Prostate gland (tissue), 2 donors: ENCODE measurements at regions not wholly inside any gene's neighbourhood (a gene's known extent, or its start where the extent isn't known, plus 50 kb on each side); places are given as distances from the start of the nearest gene placed in this dataset.
A peak's percentile ranks its signal among the peaks of the same experiment; 100 is the strongest.

ENCODE experiments used
- DNase-seq: peaks from one replicate; pipeline ENCODE4 v3.0.0-alpha.2; 2019; ENCODE audit warnings: low spot score
- H3K27ac ChIP-seq, 2 donors: fragments of 200-600 bp; sonication (generic); 2 replicates each; pipeline ENCODE4 v1.5.1; 2017 to 2019
- H3K27me3 ChIP-seq: fragments of 200-600 bp; sonication (generic); replicated peaks from 2 replicates; pipeline ENCODE4 v1.5.1; 2019; ENCODE audit not compliant: insufficient read depth
- H3K36me3 ChIP-seq, 2 donors: fragments of 200-600 bp; sonication (generic); 1 replicate in 1 of 2; 2 replicates in 1 of 2; pipeline versions ENCODE4 v1.5.1 to v1.8.1; 2017 to 2019
- H3K4me1 ChIP-seq: fragments of 200-600 bp; sonication (generic); replicated peaks from 2 replicates; pipeline ENCODE4 v1.5.1; 2019
- H3K4me3 ChIP-seq, 2 donors: fragments of 200-600 bp; sonication (generic); 2 replicates each; pipeline ENCODE4 v1.5.1; 2017 to 2019
- H3K9me3 ChIP-seq: fragments of 200-600 bp; sonication (generic); 2 replicates; pipeline ENCODE4 v1.5.1; 2017
- POLR2A ChIP-seq: fragments of 450-650 bp; IDR thresholded peaks from one replicate; pipeline ENCODE4 v1.6.1; 2016; ENCODE audit warnings: antibody characterized with exemption, mild to moderate bottlenecking
- POLR2AphosphoS5 ChIP-seq: sonication (generic); formaldehyde crosslinking; IDR thresholded peaks from one replicate; pipeline ENCODE4 v1.6.1; 2017; ENCODE audit warnings: antibody characterized with exemption
- WGBS: methylation state at CpG from one replicate; pipeline ENCODE4 v1.1.5; 2018; 5-methylcytosine and 5-hydroxymethylcytosine counted together
- intact Hi-C: fragments of 100-400 bp; cut with DNase I; formaldehyde crosslinking; loops from one replicate; pipeline ENCODE4 v1.14.2; 2022
- TF ChIP-seq, protein P1 (sequence below), 4 experiments: fragments of 200-600 bp in 2 of 4; fragments of 450-650 bp in 2 of 4; sonication (generic) in 2 of 4; IDR thresholded peaks; 1 replicate in 3 of 4; 2 replicates in 1 of 4; pipeline ENCODE4 v1.5.1; 2016 to 2019; ENCODE audit warnings: antibody characterized with exemption in 4 of 4, mild to moderate bottlenecking in 2 of 4, moderate library complexity in 2 of 4

DNA sequence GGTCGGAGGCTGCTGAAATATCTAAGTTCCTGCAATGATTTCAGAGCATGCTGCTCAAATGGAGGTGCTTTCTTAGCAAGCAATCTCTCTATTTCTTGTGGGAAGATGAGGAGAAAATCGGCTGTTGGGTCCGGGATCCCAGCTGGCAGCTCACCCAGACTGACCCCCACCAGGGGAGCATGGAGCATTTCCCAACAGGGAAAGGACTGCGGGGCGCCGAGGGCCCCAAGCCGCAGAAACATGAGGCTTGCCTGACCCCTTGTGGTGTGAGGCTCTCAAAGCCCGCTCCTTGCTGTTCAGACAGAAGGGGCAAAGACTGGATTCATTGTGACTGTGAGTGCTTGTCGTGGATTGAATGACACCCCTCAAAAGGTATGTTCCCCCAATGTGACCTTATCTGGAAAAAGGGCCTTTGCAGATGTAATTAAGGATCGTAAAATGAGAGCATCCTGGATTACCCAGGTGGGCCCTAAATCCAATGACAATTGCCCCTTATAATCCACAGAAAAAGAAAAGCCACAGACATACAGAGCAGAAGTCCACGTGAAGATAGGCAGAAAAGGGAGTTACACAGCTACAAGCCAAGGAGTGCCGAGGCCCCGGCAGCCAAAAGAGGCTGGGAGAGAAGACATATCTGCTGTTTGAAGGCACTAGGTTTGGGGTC is 116.3 kb upstream of the VASH1 start:
- Histone ChIP-seq H3K27me3 (no peaks in the 10 kb centered on the region), H3K27ac (no peak overlapping the region), H3K4me1 (no peaks in the 10 kb centered on the region), H3K4me3 (no peak overlapping the region), H3K36me3 (no peaks in the 10 kb centered on the region), H3K9me3 (no peaks in the 10 kb centered on the region)
- intact Hi-C loops, result loop anchor here (5.0 kb wide), 1 partner anchor 593 kb away; no protein-coding TSS in a partner anchor
- WGBS, result 23% methylated on average over 13 of the region's 13 CpGs
- TF ChIP-seq, protein P1, sequence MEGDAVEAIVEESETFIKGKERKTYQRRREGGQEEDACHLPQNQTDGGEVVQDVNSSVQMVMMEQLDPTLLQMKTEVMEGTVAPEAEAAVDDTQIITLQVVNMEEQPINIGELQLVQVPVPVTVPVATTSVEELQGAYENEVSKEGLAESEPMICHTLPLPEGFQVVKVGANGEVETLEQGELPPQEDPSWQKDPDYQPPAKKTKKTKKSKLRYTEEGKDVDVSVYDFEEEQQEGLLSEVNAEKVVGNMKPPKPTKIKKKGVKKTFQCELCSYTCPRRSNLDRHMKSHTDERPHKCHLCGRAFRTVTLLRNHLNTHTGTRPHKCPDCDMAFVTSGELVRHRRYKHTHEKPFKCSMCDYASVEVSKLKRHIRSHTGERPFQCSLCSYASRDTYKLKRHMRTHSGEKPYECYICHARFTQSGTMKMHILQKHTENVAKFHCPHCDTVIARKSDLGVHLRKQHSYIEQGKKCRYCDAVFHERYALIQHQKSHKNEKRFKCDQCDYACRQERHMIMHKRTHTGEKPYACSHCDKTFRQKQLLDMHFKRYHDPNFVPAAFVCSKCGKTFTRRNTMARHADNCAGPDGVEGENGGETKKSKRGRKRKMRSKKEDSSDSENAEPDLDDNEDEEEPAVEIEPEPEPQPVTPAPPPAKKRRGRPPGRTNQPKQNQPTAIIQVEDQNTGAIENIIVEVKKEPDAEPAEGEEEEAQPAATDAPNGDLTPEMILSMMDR (IDR thresholded peaks at IDR 0.05), result peak in 3 of 4 experiments; percentile 41 to 59 (median 52)
- TF ChIP-seq POLR2AphosphoS5 (no peak), POLR2A (no peak)
- DNase-seq, result peak; percentile 8

DNA sequence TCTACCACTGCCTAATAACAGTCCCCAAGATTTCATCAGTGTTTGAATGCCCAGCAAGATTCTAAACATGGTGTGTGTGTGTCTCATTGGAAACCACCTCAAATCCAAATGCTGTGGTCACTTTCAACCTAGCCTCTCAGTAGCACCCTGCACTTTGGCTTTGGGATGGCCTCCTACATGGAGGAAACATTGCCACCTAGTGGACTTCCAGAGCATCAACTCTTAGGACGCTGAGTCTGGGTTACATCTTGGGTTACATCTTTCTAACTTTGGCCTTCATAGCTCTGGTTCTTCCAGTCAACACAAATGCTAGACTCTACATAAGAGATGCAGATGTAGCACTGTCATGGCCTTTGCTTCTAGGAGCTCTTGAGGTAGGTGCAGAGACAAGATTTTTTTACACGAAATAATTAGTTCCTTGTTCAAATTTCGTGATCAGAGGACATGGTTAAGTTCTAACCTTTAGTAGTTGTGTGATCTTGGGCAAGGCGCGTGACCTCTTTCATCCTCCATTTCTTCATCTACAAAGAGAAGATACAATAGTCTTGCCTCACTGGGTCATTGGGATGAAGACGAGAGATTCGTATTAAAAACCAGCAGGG is 113.5 kb upstream of the VASH1 start:
- peak; percentile 23 for DNase-seq
- no peaks in the 10 kb centered on the region for H3K4me1 ChIP-seq
- intact Hi-C loops, result loop anchor here (5.0 kb wide), 1 partner anchor 595 kb away; no protein-coding TSS in a partner anchor
- 83% methylated on average over 7 of the region's 7 CpGs for WGBS
- no peak overlapping the region for H3K27ac ChIP-seq
- H3K9me3 ChIP-seq, result no peaks in the 10 kb centered on the region
- TF ChIP-seq, protein P1 (IDR thresholded peaks at IDR 0.05), result peak; percentile 42 to 69 (median 58)
- TF ChIP-seq POLR2A, result no peak
- H3K27me3 ChIP-seq, result no peaks in the 10 kb centered on the region
- H3K4me3 ChIP-seq, result no peak overlapping the region
- H3K36me3 ChIP-seq, result no peaks in the 10 kb centered on the region

DNA sequence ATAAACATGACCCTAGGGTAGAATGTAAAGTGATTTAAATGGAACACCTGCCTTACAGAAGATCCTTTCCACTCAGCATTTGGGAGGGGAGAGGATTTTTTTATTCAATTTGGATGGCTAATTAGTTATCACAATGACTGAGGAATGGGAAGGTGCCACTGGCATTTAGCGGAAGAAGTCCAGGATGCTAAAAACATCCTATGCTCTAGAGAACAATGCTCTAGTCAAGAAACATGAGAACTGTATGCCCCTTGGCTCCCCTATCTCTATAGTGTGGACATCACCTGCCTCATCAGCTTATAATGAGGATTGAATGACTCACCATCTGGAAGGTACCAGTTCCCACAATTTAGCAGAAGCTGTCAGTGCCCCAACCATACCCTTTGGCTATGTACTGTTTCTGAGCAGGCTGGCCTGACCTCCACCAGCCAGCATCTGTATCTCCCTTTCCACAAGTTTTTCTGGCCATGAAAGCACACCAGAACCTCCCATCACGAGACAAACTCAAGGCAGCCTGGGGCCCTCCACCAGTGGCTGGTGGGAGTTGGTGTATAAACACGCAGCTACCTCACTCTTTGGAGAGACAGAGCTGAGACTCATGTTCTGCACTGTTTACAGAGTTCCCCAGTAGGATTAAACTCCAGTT is 109.7 kb upstream of the VASH1 start:
- Histone ChIP-seq H3K36me3 (no peaks in the 10 kb centered on the region), H3K4me1 (no peaks in the 10 kb centered on the region), H3K4me3 (no peak overlapping the region), H3K9me3 (no peaks in the 10 kb centered on the region), H3K27ac (no peak overlapping the region), H3K27me3 (no peaks in the 10 kb centered on the region)
- WGBS, result 67% methylated on average over 3 of the region's 3 CpGs
- TF ChIP-seq POLR2A (no peak), POLR2AphosphoS5 (no peak)
- TF ChIP-seq, protein P1 (IDR thresholded peaks at IDR 0.05), result no peak
- intact Hi-C loops, result no loop called here
- DNase-seq, result no peak

DNA sequence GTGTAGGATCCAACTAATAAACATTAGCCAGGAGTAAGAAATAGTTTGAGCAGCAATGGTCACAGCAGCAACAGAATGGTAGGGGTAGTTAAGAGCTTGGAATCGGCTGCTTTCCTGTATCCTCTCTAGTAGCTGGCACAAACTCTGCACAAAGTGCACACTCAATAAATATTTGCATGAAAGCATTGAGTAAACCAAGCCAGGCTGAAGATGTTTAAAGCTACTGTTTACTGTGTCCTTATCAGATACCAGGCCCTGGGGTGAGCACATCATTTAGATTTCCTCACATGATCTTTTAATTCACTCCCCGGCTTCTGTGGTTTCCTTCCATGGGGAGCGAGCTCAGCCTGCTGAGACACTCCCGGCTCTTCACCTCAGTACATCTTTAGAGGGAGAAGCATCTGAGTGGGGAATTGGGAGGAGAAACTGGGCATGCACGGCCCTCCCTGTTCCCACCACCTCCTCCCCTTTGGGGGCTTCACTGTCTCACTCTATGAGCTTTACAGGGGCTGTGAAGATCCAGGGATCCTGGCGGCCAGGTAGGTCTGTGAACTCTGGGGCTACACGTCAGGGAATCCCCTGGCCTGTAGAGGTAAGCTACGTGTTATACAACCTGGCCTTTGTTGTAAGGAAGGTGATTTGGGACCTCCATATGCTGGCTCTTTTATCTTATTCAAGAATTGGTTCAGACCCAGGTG is 107.2 kb upstream of the VASH1 start:
- intact Hi-C loops, result no loop called here
- Histone ChIP-seq H3K36me3 (no peaks in the 10 kb centered on the region), H3K27ac (no peak overlapping the region), H3K4me3 (no peak overlapping the region), H3K9me3 (peaks cover 3% of the 10 kb centered on the region), H3K4me1 (no peaks in the 10 kb centered on the region), H3K27me3 (no peaks in the 10 kb centered on the region)
- 47% methylated on average over 8 of the region's 8 CpGs for WGBS
- TF ChIP-seq POLR2AphosphoS5 (peak; percentile 80), POLR2A (no peak)
- peak; percentile 33 for DNase-seq

DNA sequence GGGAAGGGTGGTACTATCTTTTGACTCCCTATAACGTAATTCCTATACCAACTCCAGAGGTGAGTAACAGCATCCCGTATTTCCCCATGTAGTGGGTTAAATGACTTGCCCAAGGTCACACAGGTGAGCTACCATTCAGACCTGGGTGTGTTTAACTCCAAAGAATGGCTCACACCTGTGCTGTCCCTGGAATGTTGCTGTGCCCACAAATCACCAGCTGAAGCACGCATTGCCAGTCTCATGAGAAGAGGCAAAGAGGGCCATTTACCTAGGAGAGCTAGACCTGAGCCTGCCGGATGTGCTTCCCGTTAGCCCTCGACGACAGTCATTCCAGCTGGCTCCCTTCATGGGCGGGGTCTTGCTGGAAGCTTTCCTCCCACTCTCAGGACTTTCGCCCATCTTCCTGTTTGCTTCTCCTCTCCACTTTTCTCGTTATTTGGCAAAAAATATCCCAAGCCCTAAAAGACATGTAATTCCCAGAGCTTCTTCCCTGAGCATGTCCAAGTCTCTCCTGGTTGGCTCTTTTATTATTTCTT is 106.6 kb upstream of the VASH1 start:
- no peaks in the 10 kb centered on the region for H3K4me1 ChIP-seq
- DNase-seq, result no peak
- no peaks in the 10 kb centered on the region for H3K27me3 ChIP-seq
- no peak overlapping the region for H3K27ac ChIP-seq
- H3K36me3 ChIP-seq, result no peaks in the 10 kb centered on the region
- TF ChIP-seq POLR2A (no peak), POLR2AphosphoS5 (no peak)
- TF ChIP-seq, protein P1 (IDR thresholded peaks at IDR 0.05), result no peak
- intact Hi-C loops, result no loop called here
- no peak overlapping the region for H3K4me3 ChIP-seq
- H3K9me3 ChIP-seq, result peaks cover 4% of the 10 kb centered on the region
- WGBS, result 44% methylated on average over 10 of the region's 10 CpGs
